GM04504 (cell line): ENCODE measurements at regions not wholly inside any gene's neighbourhood (a gene's known extent, or its start where the extent isn't known, plus 50 kb on each side); places are given as distances from the start of the nearest gene placed in this dataset.
"Not testable (repeated sequence)": the region's sequence is repeated elsewhere in the genome, so short reads cannot be mapped to it uniquely, and the experiment has no call there.

Experiments
- DNase-seq: peaks from one replicate; pipeline ENCODE4 v3.0.0-alpha.2; 2012; ENCODE audit warnings: low read depth

DNA sequence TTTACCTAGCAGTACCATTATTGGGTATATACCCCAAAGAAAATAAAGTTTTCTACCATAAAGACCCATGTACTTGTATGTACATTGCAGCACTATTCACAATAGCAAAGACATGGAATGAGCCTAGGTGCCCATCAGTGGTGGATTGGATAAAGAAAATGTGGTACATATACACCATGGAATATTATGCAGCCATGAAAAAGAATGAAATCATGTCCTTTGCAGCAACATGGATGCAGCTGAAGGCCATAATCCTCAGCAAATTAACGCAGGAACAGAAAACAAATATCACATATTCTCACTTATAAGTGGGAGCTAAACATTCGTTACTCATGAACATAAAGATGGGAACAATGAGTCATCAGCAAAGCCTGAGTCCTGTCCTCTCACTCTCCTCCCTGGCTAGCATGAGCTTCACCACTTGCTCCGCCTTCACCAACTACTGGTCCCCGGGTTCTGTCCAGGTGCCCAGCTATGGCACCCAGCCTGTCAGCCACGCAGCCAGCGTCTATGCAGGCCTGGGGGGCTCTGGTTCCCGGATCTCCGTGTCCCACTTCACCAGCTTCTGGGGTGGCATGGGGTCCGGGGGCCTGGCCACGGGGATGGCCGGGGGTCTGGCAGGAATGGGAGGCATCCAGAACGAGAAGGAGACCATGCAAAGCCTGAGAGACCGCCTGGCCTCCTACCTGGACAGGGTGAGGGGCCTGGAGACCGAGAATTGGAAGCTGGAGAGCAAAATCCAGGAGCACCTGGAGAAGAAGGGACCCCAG is 562.1 kb downstream of the ZNF674 start:
- not testable (repeated sequence) for DNase-seq

DNA sequence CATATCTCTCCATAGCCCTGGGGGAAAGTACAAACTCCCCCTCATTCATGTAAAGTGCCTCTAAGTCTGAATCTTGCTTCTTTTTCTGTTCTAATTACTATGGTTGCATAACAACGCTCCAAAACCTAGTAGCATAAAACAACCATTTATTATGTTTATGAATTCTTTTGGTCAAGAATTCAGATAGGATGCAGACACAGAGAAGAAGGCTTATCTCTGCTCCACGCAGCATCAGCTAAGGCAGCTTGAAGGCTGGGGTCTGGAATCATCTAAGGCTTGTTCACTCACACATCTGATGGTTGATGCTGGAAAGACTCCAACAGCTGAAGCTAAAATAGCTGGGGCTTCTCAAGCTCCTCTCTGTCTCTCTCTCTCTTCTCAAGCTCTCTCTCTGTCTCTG is 564.5 kb downstream of the ZNF674 start:
- DNase-seq, result no peak

GRCh38 chrX:45975633-45976032 is 569.6 kb downstream of the ZNF674 start:
- no peak for DNase-seq

DNA sequence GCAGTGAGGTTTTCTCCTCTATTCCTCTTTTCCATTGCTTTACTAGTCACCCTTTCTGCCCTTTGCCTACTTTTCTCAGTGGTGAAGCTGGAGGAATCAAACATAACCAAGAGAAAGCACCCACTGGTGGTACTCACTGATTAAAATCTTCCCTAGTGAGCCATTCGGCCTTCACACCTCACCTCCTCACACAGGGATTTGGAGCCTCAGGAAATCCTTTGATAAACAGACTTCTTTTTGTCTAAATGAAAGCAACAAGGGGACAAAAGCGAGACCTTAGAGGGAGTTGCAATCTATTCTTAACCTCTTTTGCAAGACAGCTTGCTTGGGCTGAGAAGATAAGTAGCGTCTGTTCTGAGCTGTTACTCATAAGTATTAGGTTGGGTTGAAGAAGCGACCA is 572.6 kb downstream of the ZNF674 start:
- no peak for DNase-seq

GRCh38 chrX:45959567-45959966 is 585.7 kb downstream of the ZNF674 start:
- no peak for DNase-seq

GRCh38 chrX:45956191-45956870 is 588.9 kb downstream of the ZNF674 start:
- DNase-seq, result no peak

DNA sequence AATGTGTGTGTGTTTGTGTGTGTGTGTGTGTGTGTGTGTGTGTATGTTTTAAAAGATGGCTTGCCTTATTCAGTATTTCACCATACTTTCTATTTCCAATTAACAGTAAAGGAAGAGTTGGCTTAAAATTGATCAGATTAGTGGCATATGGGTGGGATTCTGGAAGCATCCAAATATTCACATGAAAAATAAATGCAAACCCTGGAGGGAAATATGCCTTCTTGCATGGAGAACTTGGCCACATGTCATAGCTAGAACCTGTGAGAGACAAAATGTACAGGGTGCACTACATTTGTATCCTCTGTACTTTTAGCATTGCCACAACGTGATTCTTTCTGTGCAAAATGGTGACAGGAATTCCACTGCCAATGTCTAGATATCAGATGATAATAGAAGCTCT is 589.6 kb downstream of the ZNF674 start:
- no peak for DNase-seq

DNA sequence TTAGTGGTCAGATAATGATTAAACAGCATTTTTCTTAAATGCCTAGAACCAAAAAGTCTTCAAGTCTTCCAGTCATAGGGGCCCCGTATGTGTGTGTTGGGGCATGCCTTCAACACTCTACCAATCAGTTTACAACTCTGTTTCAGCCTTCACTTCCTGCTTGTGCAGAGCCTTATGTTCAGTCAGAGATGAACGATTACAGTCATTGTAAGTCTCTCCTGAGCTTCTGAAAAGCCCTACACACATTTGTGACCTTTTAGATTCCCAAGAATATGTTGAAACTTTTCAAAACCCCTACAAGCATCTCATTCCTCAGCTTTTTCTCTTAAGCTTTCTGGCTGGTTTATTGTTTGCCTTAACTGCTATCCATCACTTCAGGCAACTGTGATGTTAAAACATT is 591.2 kb downstream of the ZNF674 start:
- DNase-seq, result no peak

- no peak for DNase-seq
These were observed 593.2 kb downstream of the ZNF674 start for GRCh38 chrX:45952030-45952429.

- no peak for DNase-seq
These were observed 609.8 kb downstream of the ZNF674 start for GRCh38 chrX:45935408-45935807.

- DNase-seq, result no peak
These were observed 632.9 kb downstream of the ZNF674 start for GRCh38 chrX:45912316-45912715.

- no peak for DNase-seq
These were observed 637.4 kb downstream of the ZNF674 start for GRCh38 chrX:45907786-45908185.

DNA sequence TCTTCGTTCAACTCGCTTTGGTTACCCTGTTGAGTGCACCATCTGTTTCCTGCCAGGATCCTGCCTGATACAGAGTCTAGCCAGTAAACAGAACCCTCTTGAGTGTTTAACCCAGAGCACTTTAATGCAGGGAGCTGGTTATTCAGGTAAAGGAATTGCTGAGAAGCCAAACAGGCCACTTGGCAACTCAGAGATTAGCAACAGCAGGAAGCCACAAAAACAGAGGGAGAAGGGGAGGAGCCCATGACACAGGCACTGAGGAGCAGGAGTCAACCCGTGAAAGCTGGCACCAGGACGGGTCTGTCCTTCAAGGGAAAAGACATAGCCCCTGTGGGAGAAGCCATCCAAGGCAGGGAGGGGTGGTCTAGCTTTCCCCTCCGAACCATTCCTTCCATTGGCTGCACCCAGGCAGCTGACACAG is 641.4 kb downstream of the ZNF674 start:
- DNase-seq, result no peak

DNA sequence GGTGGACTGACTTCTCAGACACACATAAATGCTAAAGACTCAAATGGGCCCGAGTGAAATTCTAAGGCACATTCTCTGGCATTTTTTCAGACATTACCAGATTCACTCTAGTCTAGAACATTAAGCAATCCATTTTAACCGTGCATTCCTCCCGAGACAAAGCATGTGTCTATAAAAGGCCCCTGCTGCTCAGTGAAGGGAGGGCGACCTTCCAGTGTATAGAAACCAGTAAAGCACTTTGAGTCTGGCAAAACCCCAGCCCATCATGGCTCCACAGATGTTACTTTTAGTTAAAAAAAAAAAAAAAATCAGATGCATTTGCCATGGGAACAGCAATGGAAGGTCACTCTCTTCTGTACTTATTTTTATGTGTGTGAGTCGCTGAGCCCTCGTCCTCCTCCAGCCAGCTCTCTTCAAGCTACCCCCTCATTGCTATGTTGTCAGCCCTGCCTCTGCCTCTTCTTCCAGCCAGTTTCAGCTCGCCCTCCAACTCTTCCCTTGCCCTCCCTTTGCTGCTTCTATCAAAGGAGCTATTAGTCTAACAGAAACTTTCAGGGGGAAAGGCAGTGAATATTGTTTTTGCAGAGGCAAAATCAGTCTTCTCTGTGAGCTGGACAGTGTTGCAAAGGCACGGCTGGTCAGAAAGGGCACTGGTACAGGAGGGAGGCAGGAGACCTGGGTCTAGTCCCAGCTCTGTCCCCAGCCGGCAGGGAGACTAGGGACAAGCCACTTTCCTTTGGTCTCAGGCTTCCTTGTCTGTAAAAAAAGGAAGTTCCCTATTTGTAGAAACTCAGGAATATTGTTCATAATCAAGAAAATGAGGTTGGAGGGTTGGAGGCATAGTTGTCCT is 644.2 kb downstream of the ZNF674 start:
- peak; percentile 24 for DNase-seq

GRCh38 chrX:45894864-45895645 is 650.2 kb downstream of the ZNF674 start:
- DNase-seq, result no peak

GRCh38 chrX:45889471-45889870 is 655.8 kb downstream of the ZNF674 start:
- peak; percentile 32 for DNase-seq

- DNase-seq, result no peak
These were observed 656.7 kb downstream of the ZNF674 start for GRCh38 chrX:45888518-45888917.

DNA sequence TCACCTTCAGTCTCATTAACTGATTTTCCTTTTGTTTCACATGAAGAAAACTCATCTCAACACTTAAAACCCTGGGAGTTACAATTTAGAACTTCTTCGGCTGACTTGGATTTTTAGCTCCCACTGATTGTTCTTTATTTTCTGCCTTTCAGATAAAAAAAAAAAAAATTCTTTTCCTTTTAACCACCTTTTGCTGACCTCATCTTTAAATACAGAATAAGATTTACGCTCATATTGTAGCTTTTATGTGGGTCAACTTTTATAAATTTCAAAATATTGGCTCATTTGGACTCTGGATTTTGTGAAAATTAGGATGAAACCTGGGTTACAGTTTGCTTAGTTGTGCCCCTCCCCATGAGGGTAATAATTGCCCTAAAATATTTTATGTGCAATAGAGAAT is 659.3 kb downstream of the ZNF674 start:
- DNase-seq, result no peak

DNA sequence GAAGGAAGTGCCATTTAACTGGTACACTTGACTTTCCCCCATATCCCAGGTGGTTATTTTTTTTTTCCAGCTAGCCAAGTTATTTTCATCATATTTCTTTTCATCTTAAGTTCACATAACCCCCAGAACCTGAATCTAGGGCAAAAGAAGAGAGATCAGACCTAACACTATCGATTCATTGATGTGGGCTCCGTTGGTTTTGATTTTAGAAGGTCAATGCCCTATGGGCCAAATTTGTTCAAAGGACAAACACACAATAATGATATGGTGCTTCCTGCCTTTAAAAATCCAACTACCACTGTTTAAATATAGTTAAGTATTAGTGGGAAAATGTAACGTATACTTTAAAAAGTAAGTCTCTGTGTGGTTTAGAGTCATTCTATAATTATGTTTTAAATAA is 665.7 kb downstream of the ZNF674 start:
- no peak for DNase-seq

GRCh38 chrX:45876206-45876605 is 669.0 kb downstream of the ZNF674 start:
- DNase-seq, result no peak

GRCh38 chrX:45873781-45874180 is 671.4 kb downstream of the ZNF674 start:
- no peak for DNase-seq

DNA sequence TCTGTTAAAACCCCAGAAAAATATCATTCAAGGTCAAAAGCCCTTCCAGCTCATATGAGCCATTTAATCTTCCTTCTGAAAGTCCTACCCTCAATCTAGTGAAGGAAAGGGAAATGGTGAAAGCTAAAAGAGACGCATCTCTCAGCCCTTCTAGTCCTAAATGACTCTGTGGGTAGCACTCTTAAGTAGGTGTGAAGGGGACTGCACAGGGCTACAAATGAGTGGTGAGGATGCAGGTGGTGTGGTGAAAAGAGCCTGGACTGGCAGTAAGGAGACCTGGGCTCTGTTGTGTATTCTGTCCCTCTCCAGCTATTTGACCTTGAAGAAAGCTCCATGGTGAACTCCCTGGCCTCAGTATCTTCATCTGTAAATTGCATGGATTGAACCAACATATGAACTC is 671.8 kb upstream of the DIPK2B start:
- no peak for DNase-seq
